Panc1 (cell line): ENCODE measurements at regions not wholly inside any gene's neighbourhood (a gene's known extent, or its start where the extent isn't known, plus 50 kb on each side); places are given as distances from the start of the nearest gene placed in this dataset.

ENCODE experiments used
- CTCF ChIP-seq: fragments of 450-650 bp; IDR thresholded peaks from 2 replicates; pipeline ENCODE4 v1.5.1; 2017; ENCODE audit warnings: mild to moderate bottlenecking
- REST ChIP-seq, 2 experiments: IDR thresholded peaks; 2 replicates each; pipeline ENCODE4 v1.6.1; 2011 to 2012; ENCODE audit warnings: low read depth in 2 of 2, control low read depth in 1 of 2, low read length in 1 of 2, mild to moderate bottlenecking in 1 of 2, moderate library complexity in 1 of 2; ENCODE audit not compliant: insufficient read depth in 1 of 2

DNA sequence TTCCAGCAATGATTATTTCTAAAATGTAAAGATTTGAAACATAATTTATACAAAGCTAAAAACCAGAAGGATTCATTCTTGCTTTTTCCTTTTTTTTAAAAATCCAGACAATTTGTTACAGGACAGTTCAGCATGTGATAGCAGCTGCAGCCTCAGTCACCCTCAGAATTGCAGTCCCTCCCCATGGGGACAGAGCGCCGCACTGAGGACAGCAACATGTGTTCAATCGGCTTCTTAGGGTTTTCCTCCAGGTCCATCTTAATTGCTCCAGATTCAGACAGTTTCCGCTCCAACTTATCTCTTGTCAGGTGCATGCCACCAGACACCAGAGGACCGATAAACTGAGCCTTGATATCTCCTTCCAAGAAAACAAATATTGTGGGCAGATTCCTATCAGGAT is 134.9 kb upstream of the TBC1D5 start:
- no peak for TF ChIP-seq CTCF
- no peak for TF ChIP-seq REST (IDR thresholded peaks at IDR 0.05; ENCODE audit: insufficient read depth in 1 of 2, low read depth in 2 of 2, low read length in 1 of 2)
